ENCODE measurements at regions not wholly inside any gene's neighbourhood (a gene's known extent, or its start where the extent isn't known, plus 50 kb on each side); places are given as distances from the start of the nearest gene placed in this dataset.

- Histone ChIP-seq H3K4me1 (ENCODE audit: insufficient read depth, low read length, poor library complexity, severe bottlenecking) (no peaks in the 10 kb centered on the region), H3K9me2 (ENCODE audit: insufficient read depth, low read length) (no peaks in the 10 kb centered on the region), H3K4me2 (ENCODE audit: low read length) (no peak overlapping the region), H2AFZ (ENCODE audit: low read length) (no peak overlapping the region), H3K9me3 (ENCODE audit: low read length) (no peaks in the 10 kb centered on the region), H3K4me3 (ENCODE audit: low read depth, low read length, poor library complexity, severe bottlenecking) (no peak overlapping the region), H3K27ac (ENCODE audit: low read depth, low read length, poor library complexity, severe bottlenecking) (no peak overlapping the region), H3K79me2 (ENCODE audit: insufficient read depth, low read depth, low read length) (no peaks in the 10 kb centered on the region), H3K36me3 (ENCODE audit: insufficient read depth, low read length) (no peaks in the 10 kb centered on the region), H4K20me1 (ENCODE audit: insufficient read depth, low read length) (no peaks in the 10 kb centered on the region)
- TF ChIP-seq EZH2phosphoT487 (IDR thresholded peaks at IDR 0.05; ENCODE audit: borderline replicate concordance, low read depth, low read length) (no peak), CTCF (conservative IDR thresholded peaks at IDR 0.05; ENCODE audit: low read length) (no peak)
- intact Hi-C loops (cut with micrococcal nuclease; ENCODE audit: unreplicated experiment), result no loop called here
- POLR2A ChIA-PET, result no interaction called here
- no TSS peak for BruUV-seq (replicated peaks)
- DNase-seq (ENCODE audit: low spot score), result no peak
- CTCF ChIA-PET (ENCODE audit: unreplicated experiment), result no interaction called here
Measured at GRCh38 chr4:119728185-119728584, 99.6 kb upstream of the PDE5A start.

- Histone ChIP-seq H3K79me2 (ENCODE audit: insufficient read depth, low read depth, low read length) (no peaks in the 10 kb centered on the region), H3K4me1 (ENCODE audit: insufficient read depth, low read length, poor library complexity, severe bottlenecking) (no peaks in the 10 kb centered on the region), H4K20me1 (ENCODE audit: insufficient read depth, low read length) (no peaks in the 10 kb centered on the region), H3K4me3 (ENCODE audit: low read depth, low read length, poor library complexity, severe bottlenecking) (no peak overlapping the region), H3K9me2 (ENCODE audit: insufficient read depth, low read length) (no peaks in the 10 kb centered on the region), H2AFZ (ENCODE audit: low read length) (no peak overlapping the region), H3K36me3 (ENCODE audit: insufficient read depth, low read length) (no peaks in the 10 kb centered on the region), H3K27ac (ENCODE audit: low read depth, low read length, poor library complexity, severe bottlenecking) (no peak overlapping the region), H3K4me2 (ENCODE audit: low read length) (no peak overlapping the region), H3K9me3 (ENCODE audit: low read length) (no peaks in the 10 kb centered on the region)
- no peak for TF ChIP-seq EZH2phosphoT487 (IDR thresholded peaks at IDR 0.05; ENCODE audit: borderline replicate concordance, low read depth, low read length)
- no peak for TF ChIP-seq CTCF (conservative IDR thresholded peaks at IDR 0.05; ENCODE audit: low read length)
- BruUV-seq (replicated peaks), result no TSS peak
- no peak for DNase-seq (ENCODE audit: low spot score)
- ChIA-PET CTCF (ENCODE audit: unreplicated experiment) (no interaction called here), POLR2A (no interaction called here)
- intact Hi-C loops (cut with micrococcal nuclease; ENCODE audit: unreplicated experiment), result no loop called here
Measured at GRCh38 chr4:119726505-119726904, 97.9 kb upstream of the PDE5A start.

- Histone ChIP-seq H3K27ac (ENCODE audit: low read depth, low read length, poor library complexity, severe bottlenecking) (no peak overlapping the region), H3K36me3 (ENCODE audit: insufficient read depth, low read length) (no peaks in the 10 kb centered on the region), H4K20me1 (ENCODE audit: insufficient read depth, low read length) (no peaks in the 10 kb centered on the region), H3K4me3 (ENCODE audit: low read depth, low read length, poor library complexity, severe bottlenecking) (no peak overlapping the region), H3K4me2 (ENCODE audit: low read length) (no peak overlapping the region), H2AFZ (ENCODE audit: low read length) (no peak overlapping the region), H3K4me1 (ENCODE audit: insufficient read depth, low read length, poor library complexity, severe bottlenecking) (no peaks in the 10 kb centered on the region), H3K9me2 (ENCODE audit: insufficient read depth, low read length) (no peaks in the 10 kb centered on the region), H3K9me3 (ENCODE audit: low read length) (no peaks in the 10 kb centered on the region), H3K79me2 (ENCODE audit: insufficient read depth, low read depth, low read length) (no peaks in the 10 kb centered on the region)
- CTCF ChIA-PET (ENCODE audit: unreplicated experiment), result no interaction called here
- intact Hi-C loops (cut with micrococcal nuclease; ENCODE audit: unreplicated experiment), result no loop called here
- TF ChIP-seq CTCF (conservative IDR thresholded peaks at IDR 0.05; ENCODE audit: low read length), result no peak
- no peak for TF ChIP-seq EZH2phosphoT487 (IDR thresholded peaks at IDR 0.05; ENCODE audit: borderline replicate concordance, low read depth, low read length)
- BruUV-seq (replicated peaks), result no TSS peak
- DNase-seq (ENCODE audit: low spot score), result no peak
- POLR2A ChIA-PET, result no interaction called here
Measured at GRCh38 chr4:119725688-119726330, 97.2 kb upstream of the PDE5A start.

Measured in OCI-LY7 (cell line).